Upper lobe of right lung (tissue), 1 donor: ENCODE measurements at regions not wholly inside any gene's neighbourhood (a gene's known extent, or its start where the extent isn't known, plus 50 kb on each side); places are given as distances from the start of the nearest gene placed in this dataset.

Experiments
- ATAC-seq: fragments of 200-7000 bp; cut with Tn5 transposase; one replicate; pipeline ENCODE4 v1.9.1; 2020; ENCODE audit warnings: mild to moderate bottlenecking, moderate library complexity
- DNase-seq: peaks from one replicate; pipeline ENCODE4 v3.0.0-alpha.2; 2020
- H3K27ac ChIP-seq: fragments of 200-600 bp; one replicate; pipeline ENCODE4 v1.8.0; 2022
- H3K27me3 ChIP-seq: fragments of 200-600 bp; one replicate; pipeline ENCODE4 v1.8.0; 2022; ENCODE audit warnings: mild to moderate bottlenecking
- H3K36me3 ChIP-seq: fragments of 200-600 bp; one replicate; pipeline ENCODE4 v1.8.0; 2022
- H3K4me1 ChIP-seq: fragments of 200-600 bp; one replicate; pipeline ENCODE4 v1.8.0; 2022
- H3K4me3 ChIP-seq: fragments of 200-600 bp; one replicate; pipeline ENCODE4 v1.8.0; 2022; ENCODE audit warnings: mild to moderate bottlenecking
- H3K9me3 ChIP-seq: fragments of 200-600 bp; one replicate; pipeline ENCODE4 v1.8.0; 2022
- CTCF ChIP-seq: fragments of 200-600 bp; IDR thresholded peaks from one replicate; pipeline ENCODE4 v1.8.0; 2022; ENCODE audit warnings: antibody characterized with exemption
- intact Hi-C: fragments of 100-400 bp; cut with DNase I; formaldehyde crosslinking; loops from one replicate; pipeline ENCODE4 v1.11.0; 2022
- donor health status: DM: no; HTN: yes; CAD: no; lungs with severe emphysema.

- ATAC-seq (no peak), DNase-seq (no peak)
- H3K36me3 ChIP-seq, result no peaks in the 10 kb centered on the region
- H3K9me3 ChIP-seq, result no peaks in the 10 kb centered on the region
- no peak overlapping the region for H3K27ac ChIP-seq
- H3K27me3 ChIP-seq, result no peaks in the 10 kb centered on the region
- no peak overlapping the region for H3K4me3 ChIP-seq
- intact Hi-C loops, result no loop called here
- no peak for TF ChIP-seq CTCF
- peaks cover 5% of the 10 kb centered on the region for H3K4me1 ChIP-seq
Observed at GRCh38 chr10:118840071-118840775, 85.5 kb upstream of the CACUL1 start.

- H3K4me3 ChIP-seq, result no peak overlapping the region
- DNase-seq, result no peak
Observed at GRCh38 chr10:118840776-118841468, 86.2 kb upstream of the CACUL1 start.

GRCh38 chr10:118841881-118842605 is 87.3 kb upstream of the CACUL1 start:
- H3K4me1 ChIP-seq, result peaks cover 5% of the 10 kb centered on the region
- DNase-seq, result no peak
- no peak for ATAC-seq
- H3K9me3 ChIP-seq, result no peaks in the 10 kb centered on the region
- TF ChIP-seq CTCF, result no peak
- H3K4me3 ChIP-seq, result no peak overlapping the region
- intact Hi-C loops, result no loop called here
- H3K27ac ChIP-seq, result no peak overlapping the region
- H3K36me3 ChIP-seq, result no peaks in the 10 kb centered on the region
- H3K27me3 ChIP-seq, result no peaks in the 10 kb centered on the region

More at GRCh38 chr10:118840776-118841468, 86.2 kb upstream of the CACUL1 start:
- intact Hi-C loops, result no loop called here
- Histone ChIP-seq H3K27me3 (no peaks in the 10 kb centered on the region), H3K27ac (no peak overlapping the region), H3K9me3 (no peaks in the 10 kb centered on the region), H3K36me3 (no peaks in the 10 kb centered on the region), H3K4me1 (peaks cover 5% of the 10 kb centered on the region)
- no peak for TF ChIP-seq CTCF
- ATAC-seq, result no peak

- Histone ChIP-seq H3K9me3 (no peaks in the 10 kb centered on the region), H3K27ac (no peak overlapping the region), H3K4me1 (peaks cover 5% of the 10 kb centered on the region), H3K36me3 (no peaks in the 10 kb centered on the region), H3K4me3 (no peak overlapping the region), H3K27me3 (no peaks in the 10 kb centered on the region)
- intact Hi-C loops, result no loop called here
- no peak for TF ChIP-seq CTCF
- DNase-seq (no peak), ATAC-seq (no peak)
Observed at GRCh38 chr10:118842843-118843624, 88.3 kb upstream of the CACUL1 start.

GRCh38 chr10:118843647-118844265 is 89.0 kb upstream of the CACUL1 start:
- DNase-seq, result no peak
- no peaks in the 10 kb centered on the region for H3K9me3 ChIP-seq
- H3K36me3 ChIP-seq, result no peaks in the 10 kb centered on the region
- no peak for TF ChIP-seq CTCF
- no peak overlapping the region for H3K4me3 ChIP-seq
- no peak overlapping the region for H3K27ac ChIP-seq
- no peaks in the 10 kb centered on the region for H3K27me3 ChIP-seq
- peaks cover 5% of the 10 kb centered on the region for H3K4me1 ChIP-seq
- intact Hi-C loops, result no loop called here
- no peak for ATAC-seq
